ENCODE measurements at regions not wholly inside any gene's neighbourhood (a gene's known extent, or its start where the extent isn't known, plus 50 kb on each side); places are given as distances from the start of the nearest gene placed in this dataset.

GRCh38 chr2:16747689-16748088, 82.1 kb upstream of the CYRIA start:
- no peak for DNase-seq (ENCODE audit: low spot score in 2 of 2, unreplicated experiment in 2 of 2)
- Mint-ChIP-seq H3K4me3 (no peak overlapping the region), H3K4me1 (no peaks in the 10 kb centered on the region), H3K9me3 (peaks cover 4% of the 10 kb centered on the region), H3K27ac (no peak overlapping the region), H3K36me3 (no peaks in the 10 kb centered on the region), H3K27me3 (ENCODE audit: low read depth) (peaks cover 9% of the 10 kb centered on the region)
- TF ChIP-seq, protein P1, sequence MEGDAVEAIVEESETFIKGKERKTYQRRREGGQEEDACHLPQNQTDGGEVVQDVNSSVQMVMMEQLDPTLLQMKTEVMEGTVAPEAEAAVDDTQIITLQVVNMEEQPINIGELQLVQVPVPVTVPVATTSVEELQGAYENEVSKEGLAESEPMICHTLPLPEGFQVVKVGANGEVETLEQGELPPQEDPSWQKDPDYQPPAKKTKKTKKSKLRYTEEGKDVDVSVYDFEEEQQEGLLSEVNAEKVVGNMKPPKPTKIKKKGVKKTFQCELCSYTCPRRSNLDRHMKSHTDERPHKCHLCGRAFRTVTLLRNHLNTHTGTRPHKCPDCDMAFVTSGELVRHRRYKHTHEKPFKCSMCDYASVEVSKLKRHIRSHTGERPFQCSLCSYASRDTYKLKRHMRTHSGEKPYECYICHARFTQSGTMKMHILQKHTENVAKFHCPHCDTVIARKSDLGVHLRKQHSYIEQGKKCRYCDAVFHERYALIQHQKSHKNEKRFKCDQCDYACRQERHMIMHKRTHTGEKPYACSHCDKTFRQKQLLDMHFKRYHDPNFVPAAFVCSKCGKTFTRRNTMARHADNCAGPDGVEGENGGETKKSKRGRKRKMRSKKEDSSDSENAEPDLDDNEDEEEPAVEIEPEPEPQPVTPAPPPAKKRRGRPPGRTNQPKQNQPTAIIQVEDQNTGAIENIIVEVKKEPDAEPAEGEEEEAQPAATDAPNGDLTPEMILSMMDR (IDR thresholded peaks at IDR 0.05; ENCODE audit: unreplicated experiment), result no peak

DNA sequence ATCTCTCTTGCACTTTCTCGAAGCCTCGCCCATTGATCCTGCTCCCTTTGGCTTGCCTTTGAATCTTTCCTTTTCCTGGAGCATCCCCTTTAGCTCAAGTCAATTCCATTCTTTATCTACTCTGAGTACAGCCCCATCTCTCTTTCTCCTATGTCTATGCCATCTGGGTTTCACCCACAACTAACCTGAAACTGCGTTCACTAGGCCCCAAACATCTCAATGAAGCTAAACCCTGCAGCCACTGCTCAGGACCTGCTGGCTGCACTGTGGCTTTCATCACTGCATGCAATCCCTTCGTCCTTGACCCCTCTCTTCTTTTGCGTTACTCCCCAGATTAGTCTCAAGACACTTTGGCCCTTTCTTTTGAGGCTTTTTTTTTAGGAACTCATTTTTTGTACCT, 81.6 kb upstream of the CYRIA start:
- Mint-ChIP-seq H3K4me1 (no peaks in the 10 kb centered on the region), H3K27me3 (ENCODE audit: low read depth) (peaks cover 9% of the 10 kb centered on the region), H3K4me3 (no peak overlapping the region), H3K9me3 (no peaks in the 10 kb centered on the region), H3K36me3 (no peaks in the 10 kb centered on the region), H3K27ac (no peak overlapping the region)
- TF ChIP-seq, protein P1 (IDR thresholded peaks at IDR 0.05; ENCODE audit: unreplicated experiment), result no peak
- DNase-seq (ENCODE audit: low spot score in 2 of 2, unreplicated experiment in 2 of 2), result no peak

- H3K9me3 Mint-ChIP-seq, result no peaks in the 10 kb centered on the region
- peaks cover 9% of the 10 kb centered on the region for H3K27me3 Mint-ChIP-seq (ENCODE audit: low read depth)
- H3K36me3 Mint-ChIP-seq, result no peaks in the 10 kb centered on the region
- no peak for DNase-seq (ENCODE audit: low spot score in 2 of 2, unreplicated experiment in 2 of 2)
- no peak overlapping the region for H3K27ac Mint-ChIP-seq
- TF ChIP-seq, protein P1 (IDR thresholded peaks at IDR 0.05; ENCODE audit: unreplicated experiment), result no peak
- H3K4me3 Mint-ChIP-seq, result no peak overlapping the region
- H3K4me1 Mint-ChIP-seq, result no peaks in the 10 kb centered on the region
Observed at GRCh38 chr2:16746833-16747232, 81.2 kb upstream of the CYRIA start.

DNA sequence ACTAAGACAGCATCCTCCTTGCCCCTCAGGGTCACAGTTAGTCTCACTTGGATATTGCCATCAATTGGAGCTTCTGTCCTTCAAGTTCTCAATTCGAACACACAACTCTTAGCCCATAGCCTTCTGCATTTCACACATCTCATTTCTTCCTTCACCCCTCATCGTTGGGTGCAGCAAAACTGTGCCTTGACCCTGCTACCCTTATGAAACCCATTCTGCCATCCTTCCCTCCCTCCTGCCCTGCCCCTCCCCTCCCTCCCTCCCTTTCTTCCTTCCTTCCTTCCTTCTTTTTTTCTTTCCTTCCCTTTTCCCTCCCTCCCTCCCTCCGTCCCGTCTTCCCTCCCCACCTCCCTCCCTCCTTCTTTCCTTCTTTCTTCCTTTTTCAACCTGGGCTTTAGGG, 80.7 kb upstream of the CYRIA start:
- Mint-ChIP-seq H3K4me1 (no peaks in the 10 kb centered on the region), H3K36me3 (no peaks in the 10 kb centered on the region), H3K4me3 (no peak overlapping the region), H3K27me3 (ENCODE audit: low read depth) (peaks cover 11% of the 10 kb centered on the region), H3K9me3 (no peaks in the 10 kb centered on the region), H3K27ac (no peak overlapping the region)
- no peak for DNase-seq (ENCODE audit: low spot score in 2 of 2, unreplicated experiment in 2 of 2)
- TF ChIP-seq, protein P1 (IDR thresholded peaks at IDR 0.05; ENCODE audit: unreplicated experiment), result no peak

DNA sequence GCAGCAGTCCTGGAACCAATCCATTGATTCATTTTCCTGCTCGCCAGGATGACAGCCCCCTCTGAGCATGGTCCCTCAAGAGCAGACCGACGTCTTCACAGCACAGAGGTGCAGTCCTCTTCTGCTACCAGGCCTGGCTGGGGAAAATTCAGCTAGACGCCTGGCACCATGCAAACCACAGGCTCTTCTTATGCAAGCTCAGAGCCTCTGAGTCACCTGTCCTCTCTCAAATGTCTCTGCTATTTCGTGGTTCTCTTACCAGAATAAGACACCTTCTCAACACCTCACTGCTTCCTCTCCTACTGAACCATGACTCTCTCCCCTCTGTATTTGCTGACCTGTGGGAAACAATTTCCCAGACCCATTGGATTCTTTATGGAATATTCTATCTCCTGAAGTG, 79.8 kb upstream of the CYRIA start:
- DNase-seq (ENCODE audit: low spot score in 2 of 2, unreplicated experiment in 2 of 2), result no peak
- H3K27ac Mint-ChIP-seq, result no peak overlapping the region
- no peaks in the 10 kb centered on the region for H3K9me3 Mint-ChIP-seq
- TF ChIP-seq, protein P1 (IDR thresholded peaks at IDR 0.05; ENCODE audit: unreplicated experiment), result no peak
- H3K27me3 Mint-ChIP-seq (ENCODE audit: low read depth), result peaks cover 11% of the 10 kb centered on the region
- no peak overlapping the region for H3K4me3 Mint-ChIP-seq
- no peaks in the 10 kb centered on the region for H3K4me1 Mint-ChIP-seq
- H3K36me3 Mint-ChIP-seq, result no peaks in the 10 kb centered on the region

DNA sequence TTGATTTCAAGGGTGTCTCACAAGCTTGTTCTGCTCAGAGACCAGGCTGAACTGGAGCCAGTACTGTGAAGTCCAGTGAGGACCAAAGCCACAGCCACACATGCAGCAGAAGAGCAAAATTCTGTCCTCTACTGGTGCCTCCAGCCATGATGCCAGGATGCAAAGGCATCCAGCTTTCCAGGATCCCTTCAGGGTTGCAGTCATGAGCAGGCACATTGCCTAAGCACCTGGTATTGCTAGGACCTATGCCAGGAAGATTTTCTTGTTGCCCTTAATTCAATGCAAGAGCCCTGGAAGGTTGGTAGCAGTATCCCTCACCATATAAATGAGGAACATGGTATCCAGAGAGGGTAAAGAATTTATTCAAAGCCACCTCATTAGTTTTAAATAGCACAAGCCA, 78.9 kb upstream of the CYRIA start:
- no peak for DNase-seq (ENCODE audit: low spot score in 2 of 2, unreplicated experiment in 2 of 2)
- Mint-ChIP-seq H3K4me3 (no peak overlapping the region), H3K27me3 (ENCODE audit: low read depth) (peaks cover 12% of the 10 kb centered on the region), H3K9me3 (no peaks in the 10 kb centered on the region), H3K4me1 (no peaks in the 10 kb centered on the region), H3K27ac (no peak overlapping the region), H3K36me3 (no peaks in the 10 kb centered on the region)
- TF ChIP-seq, protein P1 (IDR thresholded peaks at IDR 0.05; ENCODE audit: unreplicated experiment), result no peak
